OCI-LY1 (cell line): ENCODE measurements at regions not wholly inside any gene's neighbourhood (a gene's known extent, or its start where the extent isn't known, plus 50 kb on each side); places are given as distances from the start of the nearest gene placed in this dataset.

Source experiments
- H2AFZ ChIP-seq: fragments of 200-600 bp; sonication (generic), shearing (Covaris generic); 2 replicates; pipeline ENCODE4 v1.6.0; 2014; ENCODE audit warnings: antibody characterized with exemption, mild to moderate bottlenecking, low read length
- H3F3A ChIP-seq: fragments of 200-600 bp; sonication (generic), shearing (Covaris generic); 2 replicates; pipeline ENCODE4 v1.6.0; 2014; ENCODE audit warnings: mild to moderate bottlenecking, antibody characterized with exemption, low read length, moderate library complexity; ENCODE audit not compliant: insufficient read depth
- H3K27ac ChIP-seq: fragments of 200-600 bp; sonication (generic); 2 replicates; pipeline ENCODE4 v1.5.1; 2014; ENCODE audit warnings: low read length, mixed run types, mild to moderate bottlenecking, low read depth; ENCODE audit not compliant: poor library complexity, severe bottlenecking
- H3K27me3 ChIP-seq: fragments of 200-600 bp; sonication (generic); 2 replicates; pipeline ENCODE4 v1.6.0; 2014; ENCODE audit warnings: antibody characterized with exemption, mild to moderate bottlenecking, low read length, moderate library complexity; ENCODE audit not compliant: insufficient read depth
- H3K36me3 ChIP-seq: fragments of 200-600 bp; sonication (generic); 2 replicates; pipeline ENCODE4 v1.6.1; 2014; ENCODE audit warnings: mild to moderate bottlenecking, antibody characterized with exemption, low read length, moderate library complexity, mixed read lengths; ENCODE audit not compliant: insufficient read depth
- H3K4me1 ChIP-seq: fragments of 200-600 bp; sonication (generic); 2 replicates; pipeline ENCODE4 v1.5.1; 2014; ENCODE audit warnings: mild to moderate bottlenecking, low read length, moderate library complexity; ENCODE audit not compliant: insufficient read depth, severe bottlenecking
- H3K4me2 ChIP-seq: fragments of 200-600 bp; sonication (generic), shearing (Covaris generic); 2 replicates; pipeline ENCODE4 v1.6.1; 2014; ENCODE audit warnings: low read length
- H3K4me3 ChIP-seq: fragments of 200-600 bp; sonication (generic); 2 replicates; pipeline ENCODE4 v1.5.1; 2014; ENCODE audit warnings: low read length, low read depth, mild to moderate bottlenecking, mixed read lengths; ENCODE audit not compliant: poor library complexity, severe bottlenecking
- H3K79me2 ChIP-seq: fragments of 200-600 bp; shearing (Covaris generic); 2 replicates; pipeline ENCODE4 v1.6.1; 2016; ENCODE audit warnings: mixed run types, low read length, mixed read lengths; ENCODE audit not compliant: insufficient read depth
- H3K9ac ChIP-seq: fragments of 200-600 bp; sonication (generic), shearing (Covaris generic); 2 replicates; pipeline ENCODE4 v1.6.1; 2014; ENCODE audit warnings: mild to moderate bottlenecking, low read length, mixed read lengths
- H3K9me2 ChIP-seq: fragments of 200-600 bp; sonication (generic), shearing (Covaris generic); 2 replicates; pipeline ENCODE4 v1.6.1; 2014; ENCODE audit warnings: low read depth, mild to moderate bottlenecking, low read length, mixed read lengths
- H3K9me3 ChIP-seq: fragments of 200-600 bp; shearing (Covaris generic); 2 replicates; pipeline ENCODE4 v1.6.1; 2014; ENCODE audit warnings: low read length, mixed read lengths
- H4K20me1 ChIP-seq: fragments of 200-600 bp; sonication (generic), shearing (Covaris generic); 2 replicates; pipeline ENCODE4 v1.6.0; 2016; ENCODE audit warnings: mild to moderate bottlenecking, low read length; ENCODE audit not compliant: insufficient read depth
- CTCF ChIP-seq: fragments of 200-600 bp; sonication (generic), shearing (Covaris generic); IDR thresholded peaks from 2 replicates; pipeline ENCODE4 v1.5.1; 2017; ENCODE audit warnings: mild to moderate bottlenecking, antibody characterized with exemption, low read length, moderate library complexity, mixed read lengths
- EZH2 ChIP-seq: fragments of 200-600 bp; sonication (generic), shearing (Covaris generic); IDR thresholded peaks from 2 replicates; pipeline ENCODE4 v1.8.0; 2017; ENCODE audit warnings: borderline replicate concordance, mixed run types, mild to moderate bottlenecking, antibody characterized with exemption, low read length, moderate library complexity, mixed read lengths

DNA sequence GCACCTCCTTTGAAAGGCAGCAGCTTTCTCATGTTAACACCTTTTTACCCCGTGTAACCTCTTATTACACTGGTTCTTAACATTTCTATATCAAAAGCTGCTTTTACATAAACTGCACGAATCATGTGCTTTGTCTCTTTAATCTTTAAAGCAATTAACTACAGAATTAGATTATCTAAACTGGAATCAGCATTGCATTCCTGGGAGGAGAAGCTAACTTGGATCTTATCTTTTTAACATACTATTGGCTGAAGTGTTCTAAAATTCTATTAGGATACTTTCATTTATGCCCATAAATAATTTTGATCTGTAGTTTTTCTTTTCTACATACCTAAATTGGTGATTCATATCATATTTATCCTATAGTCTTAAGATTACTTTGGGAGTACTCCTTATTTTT is 428.4 kb upstream of the IGFBP3 start:
- no peaks in the 10 kb centered on the region for H3K79me2 ChIP-seq

GRCh38 chr7:46344533-46344932 is 423.5 kb upstream of the IGFBP3 start:
- Histone ChIP-seq H2AFZ (no peak overlapping the region), H3K4me3 (no peak overlapping the region), H3K4me1 (no peaks in the 10 kb centered on the region), H3K36me3 (no peaks in the 10 kb centered on the region), H3K9ac (no peak overlapping the region), H4K20me1 (no peaks in the 10 kb centered on the region), H3K27me3 (no peaks in the 10 kb centered on the region), H3K9me2 (no peaks in the 10 kb centered on the region), H3K27ac (no peak overlapping the region), H3K4me2 (no peak overlapping the region), H3F3A (no peaks in the 10 kb centered on the region), H3K9me3 (no peaks in the 10 kb centered on the region), H3K79me2 (no peaks in the 10 kb centered on the region)
- TF ChIP-seq CTCF (no peak), EZH2 (no peak)

More for the DNA sequence above, 428.4 kb upstream of the IGFBP3 start:
- no peaks in the 10 kb centered on the region for H3K9me3 ChIP-seq
- no peak overlapping the region for H3K27ac ChIP-seq
- no peak overlapping the region for H2AFZ ChIP-seq
- H3K4me3 ChIP-seq, result no peak overlapping the region
- no peak overlapping the region for H3K4me2 ChIP-seq
- H3K36me3 ChIP-seq, result no peaks in the 10 kb centered on the region
- TF ChIP-seq CTCF, result no peak
- TF ChIP-seq EZH2, result no peak
- no peaks in the 10 kb centered on the region for H3K27me3 ChIP-seq
- no peaks in the 10 kb centered on the region for H4K20me1 ChIP-seq
- no peaks in the 10 kb centered on the region for H3F3A ChIP-seq
- H3K9me2 ChIP-seq, result no peaks in the 10 kb centered on the region
- H3K9ac ChIP-seq, result no peak overlapping the region
- H3K4me1 ChIP-seq, result no peaks in the 10 kb centered on the region

- no peaks in the 10 kb centered on the region for H3K4me1 ChIP-seq
- no peak overlapping the region for H3K27ac ChIP-seq
- no peaks in the 10 kb centered on the region for H4K20me1 ChIP-seq
- no peaks in the 10 kb centered on the region for H3K36me3 ChIP-seq
- no peaks in the 10 kb centered on the region for H3K9me2 ChIP-seq
- no peaks in the 10 kb centered on the region for H3K9me3 ChIP-seq
- H3K27me3 ChIP-seq, result no peaks in the 10 kb centered on the region
- no peaks in the 10 kb centered on the region for H3K79me2 ChIP-seq
- no peak overlapping the region for H3K4me2 ChIP-seq
- no peak overlapping the region for H3K9ac ChIP-seq
- H3K4me3 ChIP-seq, result no peak overlapping the region
- H2AFZ ChIP-seq, result no peak overlapping the region
- no peaks in the 10 kb centered on the region for H3F3A ChIP-seq
- no peak for TF ChIP-seq CTCF
- no peak for TF ChIP-seq EZH2
Observed at GRCh38 chr7:46343802-46344201, 422.7 kb upstream of the IGFBP3 start.
